IMR-90 (cell line): ENCODE measurements at regions not wholly inside any gene's neighbourhood (a gene's known extent, or its start where the extent isn't known, plus 50 kb on each side); places are given as distances from the start of the nearest gene placed in this dataset.

Experiments used
- BHLHE40 ChIP-seq: fragments of 150-350 bp; IDR thresholded peaks from 2 replicates; pipeline ENCODE4 v1.6.1; 2016; ENCODE audit warnings: mild to moderate bottlenecking, low read depth, low read length
- CEBPB ChIP-seq: IDR thresholded peaks from 2 replicates; pipeline ENCODE4 v1.6.1; 2012; ENCODE audit warnings: low read depth, low read length, improper control_type of control experiment
- FOS ChIP-seq: fragments of 150-350 bp; IDR thresholded peaks from 2 replicates; pipeline ENCODE4 v1.6.1; 2016; ENCODE audit warnings: low read depth, low read length
- MAFK ChIP-seq: IDR thresholded peaks from 2 replicates; pipeline ENCODE4 v1.6.1; 2012; ENCODE audit warnings: low read depth, low read length, improper control_type of control experiment
- MAZ ChIP-seq: IDR thresholded peaks from 2 replicates; pipeline ENCODE4 v1.6.1; 2012; ENCODE audit warnings: low read depth, mild to moderate bottlenecking, low read length, improper control_type of control experiment, moderate library complexity, borderline replicate concordance
- MXI1 ChIP-seq: IDR thresholded peaks from 2 replicates; pipeline ENCODE4 v1.6.1; 2012; ENCODE audit warnings: low read depth, mild to moderate bottlenecking, low read length, moderate library complexity, borderline replicate concordance
- POLR2A ChIP-seq: IDR thresholded peaks from 2 replicates; pipeline ENCODE4 v1.6.1; 2012; ENCODE audit warnings: mild to moderate bottlenecking, low read depth, low read length
- RAD21 ChIP-seq: IDR thresholded peaks from 2 replicates; pipeline ENCODE4 v1.6.1; 2012; ENCODE audit warnings: low read length, improper control_type of control experiment
- RCOR1 ChIP-seq: IDR thresholded peaks from 2 replicates; pipeline ENCODE4 v1.6.1; 2012; ENCODE audit warnings: mild to moderate bottlenecking, low read length, improper control_type of control experiment; ENCODE audit not compliant: insufficient replicate concordance
- RFX5 ChIP-seq: IDR thresholded peaks from 2 replicates; pipeline ENCODE4 v1.8.0; 2012; ENCODE audit warnings: low read depth, mild to moderate bottlenecking, low read length, moderate library complexity
- SMC3 ChIP-seq: fragments of 150-350 bp; IDR thresholded peaks from 2 replicates; pipeline ENCODE4 v1.6.1; 2016; ENCODE audit warnings: low read depth, mild to moderate bottlenecking, antibody characterized with exemption, low read length, moderate library complexity
- TF ChIP-seq, protein P1 (sequence below): conservative IDR thresholded peaks from 2 replicates; pipeline ENCODE4 v1.5.1; 2012; ENCODE audit warnings: mild to moderate bottlenecking, low read depth, low read length, improper control_type of control experiment

DNA sequence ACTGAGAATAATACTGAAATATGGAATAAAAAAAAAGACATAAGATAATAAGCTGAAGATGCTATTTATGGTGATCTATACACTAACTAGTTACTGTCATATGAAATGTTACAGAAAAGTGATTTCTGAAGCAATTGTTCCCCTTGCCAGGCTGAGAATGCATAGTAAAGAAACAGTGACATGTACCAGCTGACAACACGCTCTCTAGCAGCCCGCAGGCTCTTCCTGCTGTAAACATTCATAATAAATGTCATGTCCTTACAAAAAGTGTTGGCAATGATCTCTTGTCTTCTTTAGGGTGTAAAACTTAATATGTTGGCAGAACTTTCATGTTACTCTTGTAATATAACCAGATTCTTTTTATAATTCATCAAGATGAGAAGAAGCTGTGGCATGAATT lies 1171.3 kb downstream of the DSC3 start:
- TF ChIP-seq, protein P1, sequence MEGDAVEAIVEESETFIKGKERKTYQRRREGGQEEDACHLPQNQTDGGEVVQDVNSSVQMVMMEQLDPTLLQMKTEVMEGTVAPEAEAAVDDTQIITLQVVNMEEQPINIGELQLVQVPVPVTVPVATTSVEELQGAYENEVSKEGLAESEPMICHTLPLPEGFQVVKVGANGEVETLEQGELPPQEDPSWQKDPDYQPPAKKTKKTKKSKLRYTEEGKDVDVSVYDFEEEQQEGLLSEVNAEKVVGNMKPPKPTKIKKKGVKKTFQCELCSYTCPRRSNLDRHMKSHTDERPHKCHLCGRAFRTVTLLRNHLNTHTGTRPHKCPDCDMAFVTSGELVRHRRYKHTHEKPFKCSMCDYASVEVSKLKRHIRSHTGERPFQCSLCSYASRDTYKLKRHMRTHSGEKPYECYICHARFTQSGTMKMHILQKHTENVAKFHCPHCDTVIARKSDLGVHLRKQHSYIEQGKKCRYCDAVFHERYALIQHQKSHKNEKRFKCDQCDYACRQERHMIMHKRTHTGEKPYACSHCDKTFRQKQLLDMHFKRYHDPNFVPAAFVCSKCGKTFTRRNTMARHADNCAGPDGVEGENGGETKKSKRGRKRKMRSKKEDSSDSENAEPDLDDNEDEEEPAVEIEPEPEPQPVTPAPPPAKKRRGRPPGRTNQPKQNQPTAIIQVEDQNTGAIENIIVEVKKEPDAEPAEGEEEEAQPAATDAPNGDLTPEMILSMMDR: no peak
- no peak for TF ChIP-seq MXI1
- no peak for TF ChIP-seq POLR2A
- TF ChIP-seq RFX5: no peak
- TF ChIP-seq SMC3: no peak
- no peak for TF ChIP-seq FOS
- TF ChIP-seq CEBPB: no peak
- no peak for TF ChIP-seq BHLHE40
- TF ChIP-seq RAD21: no peak
- no peak for TF ChIP-seq MAZ
- no peak for TF ChIP-seq RCOR1
- TF ChIP-seq MAFK: no peak
